GM12878 (cell line): ENCODE measurements at regions not wholly inside any gene's neighbourhood (a gene's known extent, or its start where the extent isn't known, plus 50 kb on each side); places are given as distances from the start of the nearest gene placed in this dataset.

Experiments
- CBFB ChIP-seq: IDR thresholded peaks from 2 replicates; pipeline ENCODE4 v1.6.1; 2016; ENCODE audit warnings: antibody characterized with exemption, low read depth
- MXI1 ChIP-seq: fragments of 150-350 bp; IDR thresholded peaks from 2 replicates; pipeline ENCODE4 v1.6.1; 2011; ENCODE audit warnings: low read depth, mild to moderate bottlenecking, inconsistent platforms, low read length, improper control_type of control experiment
- ZNF24 ChIP-seq: fragments of 450-650 bp; IDR thresholded peaks from 2 replicates; pipeline ENCODE4 v1.6.1; 2017; ENCODE audit warnings: antibody characterized with exemption, mild to moderate bottlenecking

GRCh38 chr2:47661310-47661709, 90.5 kb upstream of the KCNK12 start:
- TF ChIP-seq CBFB (no peak), ZNF24 (no peak), MXI1 (no peak)
